GM21786 (cell line): ENCODE measurements at regions not wholly inside any gene's neighbourhood (a gene's known extent, or its start where the extent isn't known, plus 50 kb on each side); places are given as distances from the start of the nearest gene placed in this dataset.
"Not testable (repeated sequence)": the region's sequence is repeated elsewhere in the genome, so short reads cannot be mapped to it uniquely, and the experiment has no call there.

Experiments
- ATAC-seq: cut with Tn5 transposase; IDR thresholded peaks from one replicate; pipeline ENCODE4 v1.9.1; 2021; ENCODE audit not compliant: unreplicated experiment

DNA sequence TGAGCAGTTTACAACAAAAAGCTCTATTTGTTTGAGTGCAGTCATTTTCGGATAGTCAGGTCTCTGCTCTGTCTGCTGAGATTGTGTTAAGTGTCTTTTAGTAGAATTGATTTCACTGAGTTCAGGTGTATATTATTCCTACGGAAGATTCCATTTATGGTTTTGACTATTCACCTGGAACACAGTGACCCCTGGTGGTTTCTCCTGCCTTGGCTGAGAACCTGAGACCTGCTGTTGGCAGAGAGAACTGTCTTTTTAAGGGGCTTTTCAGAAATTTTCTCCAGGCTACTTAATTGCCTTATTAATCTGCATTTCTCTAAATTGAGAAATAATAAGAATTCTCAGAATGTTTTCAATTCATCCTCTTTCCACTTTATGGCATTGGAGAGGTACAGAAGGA, 508.0 kb downstream of the TBC1D32 start:
- no peak for ATAC-seq

DNA sequence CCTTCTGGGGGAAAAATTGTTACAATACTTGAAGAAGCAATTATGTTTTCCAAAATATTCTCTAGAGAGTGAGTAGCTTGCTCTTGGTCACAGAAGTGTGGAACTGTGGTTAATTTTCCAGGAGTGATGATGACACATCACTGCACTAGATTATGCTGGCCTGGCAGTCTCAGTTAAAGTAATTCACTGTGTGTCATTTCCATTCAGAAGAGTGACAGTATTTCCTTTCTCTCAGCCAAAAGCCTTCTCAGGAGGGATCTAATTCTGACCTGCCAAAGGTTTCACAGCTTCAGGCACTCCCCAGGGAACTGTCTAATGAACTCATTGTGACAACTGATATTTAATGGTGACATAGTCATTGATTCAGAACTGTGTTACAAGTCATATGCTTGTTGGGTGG, 517.5 kb downstream of the TBC1D32 start:
- ATAC-seq, result no peak

DNA sequence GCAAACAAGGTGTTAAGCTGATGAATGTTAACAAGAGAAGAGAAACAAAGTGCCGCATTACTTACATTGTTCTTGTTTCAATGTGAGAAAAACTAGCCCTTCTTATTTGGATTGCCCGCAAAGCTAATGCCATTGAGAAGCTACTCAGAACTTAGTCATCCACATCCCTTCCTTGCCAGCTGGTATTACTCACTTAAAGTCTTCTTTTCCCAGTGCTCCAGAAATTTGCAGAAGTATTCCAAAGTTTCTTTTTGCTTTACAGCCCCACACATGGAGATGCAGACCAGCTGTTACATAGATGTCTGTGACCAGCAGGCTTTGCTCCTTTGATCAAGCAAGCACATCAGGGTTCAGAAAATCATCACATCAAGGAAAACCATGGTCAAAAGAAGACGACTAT, 529.0 kb downstream of the TBC1D32 start:
- no peak for ATAC-seq

DNA sequence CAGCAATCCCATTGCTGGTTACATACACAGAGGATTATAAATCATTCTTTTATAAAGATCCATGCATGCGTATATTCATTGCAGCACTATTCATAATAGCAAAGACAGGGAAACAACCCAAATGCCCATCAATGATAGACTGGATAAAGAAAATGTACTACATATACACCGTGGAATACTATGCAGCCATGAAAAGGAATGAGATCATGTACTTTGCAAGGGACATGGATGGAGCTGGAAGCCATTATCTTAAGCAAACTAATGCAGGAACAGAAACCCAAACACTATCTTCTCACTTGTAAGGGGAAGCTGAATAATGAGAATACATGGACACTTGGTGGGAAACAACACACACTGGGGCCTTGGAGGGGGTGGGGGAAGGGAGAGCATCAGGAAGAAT, 529.7 kb downstream of the TBC1D32 start:
- no peak for ATAC-seq

DNA sequence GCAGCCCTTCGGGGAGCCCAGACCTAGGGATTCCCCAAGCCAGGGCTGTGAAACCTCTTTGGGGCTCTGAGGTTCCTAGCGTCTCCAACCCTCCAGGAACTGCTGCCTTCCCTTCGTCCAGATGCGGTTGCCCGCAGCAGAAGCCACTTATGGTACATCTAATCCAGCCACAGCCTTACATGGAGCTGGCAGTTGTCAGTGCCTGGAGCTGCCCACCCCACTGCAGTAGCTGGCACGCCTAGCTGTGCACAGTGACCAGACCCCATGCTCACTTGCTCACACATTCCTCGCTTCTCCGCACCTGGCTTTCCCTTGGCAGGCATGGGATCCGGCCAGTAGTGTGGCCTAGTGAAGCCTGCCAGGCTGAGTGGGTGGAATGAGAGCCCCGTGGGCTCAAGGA, 547.6 kb downstream of the TBC1D32 start:
- ATAC-seq, result no peak

DNA sequence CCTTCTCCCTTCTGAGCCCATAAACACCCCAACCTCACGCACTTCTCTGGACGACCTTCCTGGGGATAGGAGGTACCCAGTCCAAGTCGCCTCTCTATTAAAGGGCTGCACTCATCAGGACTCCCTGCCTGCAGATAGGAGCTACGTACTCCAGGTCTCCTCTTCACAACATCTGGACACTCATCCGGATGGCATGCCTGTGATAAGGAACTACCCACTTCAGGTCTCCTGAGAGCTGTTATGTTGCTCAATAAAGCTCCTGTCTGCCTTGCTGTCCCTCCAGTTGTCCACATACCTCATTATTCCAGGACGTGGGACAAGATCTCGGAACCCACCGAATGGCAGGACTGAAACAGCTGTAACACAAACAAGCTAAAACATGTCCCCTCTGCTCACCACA, 548.0 kb downstream of the TBC1D32 start:
- no peak for ATAC-seq

DNA sequence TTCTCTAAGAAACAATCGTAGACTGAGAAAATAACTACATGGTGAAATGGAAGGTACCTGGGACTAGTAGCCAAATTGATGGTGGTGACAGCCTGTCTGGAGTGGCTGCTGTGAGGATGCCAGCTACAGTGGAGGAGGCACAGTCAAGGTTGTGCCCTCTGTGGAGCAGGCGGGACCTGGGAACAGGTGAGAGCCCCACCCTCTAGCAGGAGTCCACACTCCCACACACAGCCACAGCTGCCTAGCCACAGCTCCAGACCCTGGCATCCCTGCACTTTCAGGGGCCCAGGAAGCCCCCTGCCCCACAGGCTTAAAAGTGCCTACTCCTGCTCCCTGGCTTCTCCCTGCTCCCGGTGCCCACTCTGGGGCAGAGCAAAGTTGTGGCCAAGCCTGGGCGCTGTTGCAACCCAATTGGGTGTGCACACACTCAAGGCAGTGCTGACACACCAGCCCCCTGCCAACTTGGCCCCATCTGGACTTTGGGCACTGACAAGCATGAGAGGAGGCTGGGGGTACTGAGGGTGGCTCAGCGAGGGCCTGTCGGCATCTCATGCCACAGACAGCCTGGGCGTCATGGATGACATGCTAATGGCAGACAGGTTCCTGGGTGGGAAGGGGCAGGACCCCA, 548.7 kb downstream of the TBC1D32 start:
- ATAC-seq, result no peak

DNA sequence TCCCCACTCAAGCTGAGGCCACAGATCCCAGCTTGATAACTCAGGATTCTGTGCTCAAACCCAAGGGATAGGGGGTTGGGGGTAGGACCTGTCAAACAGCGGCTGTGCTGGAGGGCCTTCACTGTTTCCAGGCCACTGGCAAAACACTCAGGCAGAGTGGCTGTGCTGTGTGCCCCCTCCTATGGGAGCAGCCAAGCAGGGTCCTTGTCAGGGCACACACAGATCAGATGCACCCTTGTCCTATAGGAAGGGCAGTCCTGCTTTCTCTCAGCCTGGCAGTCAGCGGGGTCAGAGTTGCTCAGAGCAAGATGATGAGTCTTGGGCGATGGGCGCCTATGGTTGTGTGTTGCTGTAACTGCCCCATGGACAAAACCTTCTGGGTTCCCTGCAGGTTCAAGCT, 554.8 kb downstream of the TBC1D32 start:
- no peak for ATAC-seq

DNA sequence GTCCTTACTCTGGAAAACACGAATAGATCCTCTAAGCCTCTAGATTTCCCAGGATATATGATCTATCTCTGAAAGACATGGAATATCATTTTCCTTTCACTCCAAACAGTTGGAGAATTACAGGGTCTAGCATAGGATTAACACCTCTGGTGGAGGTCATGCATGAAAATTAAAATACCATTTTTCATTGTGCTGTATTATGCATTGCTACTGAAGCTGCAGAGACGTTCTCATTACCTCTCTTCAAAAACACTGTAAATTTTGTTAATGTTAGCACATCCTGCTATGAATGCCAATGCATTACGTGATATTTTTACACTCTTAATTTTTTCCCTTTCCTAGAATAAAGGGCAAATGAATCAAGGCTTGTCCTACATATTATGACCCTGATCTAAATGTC, 558.6 kb downstream of the TBC1D32 start:
- ATAC-seq, result no peak

DNA sequence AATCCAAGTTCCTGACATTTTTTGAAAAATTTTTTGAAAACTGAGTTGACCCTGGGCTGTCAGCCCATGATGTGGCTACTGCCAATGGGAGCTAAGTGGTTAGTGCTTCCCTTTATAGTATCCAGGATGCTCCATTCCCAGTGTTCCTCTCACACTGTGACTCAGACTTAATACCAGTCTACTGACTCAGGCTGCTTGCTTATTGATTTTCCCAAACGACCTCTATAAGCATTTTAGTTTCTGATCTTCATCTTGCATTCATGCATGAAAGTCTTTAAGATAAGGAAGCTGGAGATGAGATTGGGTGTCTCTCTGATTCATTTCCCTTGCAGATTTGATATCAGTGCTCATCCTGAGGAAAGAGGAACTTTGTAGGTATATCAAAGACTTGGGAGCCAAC, 560.0 kb downstream of the TBC1D32 start:
- ATAC-seq, result no peak

DNA sequence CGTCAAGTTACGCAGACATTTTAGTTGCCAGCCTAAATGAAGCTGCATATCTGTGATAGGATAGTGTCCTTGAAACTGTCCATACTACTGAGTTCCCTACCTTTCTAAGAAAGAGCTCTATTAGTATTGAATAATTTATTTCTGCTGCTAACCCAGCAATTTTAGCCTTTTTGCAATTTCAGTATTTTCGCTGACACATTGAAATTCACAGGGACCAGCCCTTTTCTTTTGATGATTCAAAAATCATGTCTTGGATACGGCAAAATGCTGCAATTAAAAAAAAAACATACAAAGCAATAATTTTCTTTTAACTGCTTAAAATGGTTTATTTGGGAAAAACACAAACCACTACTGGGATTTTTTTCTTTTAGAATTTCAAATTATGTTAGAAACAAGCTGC, 563.3 kb downstream of the TBC1D32 start:
- ATAC-seq, result no peak

DNA sequence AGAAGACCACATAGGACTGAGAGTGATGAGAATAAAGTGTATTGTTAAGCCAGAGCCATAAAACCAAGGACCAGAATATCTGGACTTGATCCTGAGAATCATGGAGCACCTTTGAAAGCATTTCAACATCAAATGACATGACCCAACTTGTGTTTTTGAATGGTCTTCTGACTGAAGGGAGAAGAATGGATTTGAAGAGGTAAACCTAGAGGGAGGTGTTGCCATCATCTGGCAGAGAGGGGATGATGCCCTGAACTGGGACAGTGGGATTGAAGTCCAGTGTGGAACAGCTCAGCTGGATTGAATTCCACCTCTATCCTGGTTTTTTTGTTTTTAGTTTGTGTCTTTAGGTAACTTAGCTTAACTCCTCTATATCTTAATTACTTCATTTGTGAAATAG, 570.0 kb downstream of the TBC1D32 start:
- ATAC-seq, result no peak

DNA sequence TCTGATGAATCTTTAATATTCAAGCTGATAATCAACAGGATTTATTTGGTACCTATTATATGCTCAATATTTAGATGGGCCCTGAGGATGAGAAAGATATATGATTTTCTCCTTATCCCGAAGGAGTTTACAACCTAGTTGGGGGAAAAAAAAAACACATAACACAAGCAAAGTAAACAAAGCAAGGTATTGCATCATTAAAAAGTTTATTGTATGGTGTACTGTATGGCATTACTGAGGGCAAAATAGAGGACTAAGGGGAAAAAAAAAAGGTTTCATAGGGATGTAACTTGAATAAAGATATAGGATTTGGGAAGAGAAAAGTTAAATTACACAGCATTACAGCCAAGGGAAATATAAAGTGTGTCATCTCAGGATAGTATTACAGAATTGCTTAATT, 574.7 kb downstream of the TBC1D32 start:
- ATAC-seq, result no peak

DNA sequence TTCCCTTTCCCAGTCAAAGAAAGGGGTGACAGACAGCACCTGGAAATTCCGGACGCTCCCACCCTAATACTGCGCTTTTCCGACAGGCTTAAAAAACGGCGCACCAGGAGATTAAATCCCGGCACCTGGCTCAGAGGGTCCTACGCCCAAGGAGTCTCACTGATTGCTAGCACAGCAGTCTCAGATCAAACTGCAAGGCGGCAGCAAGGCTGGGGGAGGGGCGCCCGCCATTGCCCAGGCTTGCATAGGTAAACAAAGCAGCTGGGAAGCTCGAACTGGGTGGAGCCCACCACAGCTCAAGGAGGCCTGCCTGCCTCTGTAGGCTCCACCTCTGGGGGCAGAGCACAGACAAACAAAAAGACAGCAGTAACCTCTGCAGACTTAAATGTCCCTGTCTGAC, 585.7 kb downstream of the TBC1D32 start:
- ATAC-seq, result not testable (repeated sequence)

DNA sequence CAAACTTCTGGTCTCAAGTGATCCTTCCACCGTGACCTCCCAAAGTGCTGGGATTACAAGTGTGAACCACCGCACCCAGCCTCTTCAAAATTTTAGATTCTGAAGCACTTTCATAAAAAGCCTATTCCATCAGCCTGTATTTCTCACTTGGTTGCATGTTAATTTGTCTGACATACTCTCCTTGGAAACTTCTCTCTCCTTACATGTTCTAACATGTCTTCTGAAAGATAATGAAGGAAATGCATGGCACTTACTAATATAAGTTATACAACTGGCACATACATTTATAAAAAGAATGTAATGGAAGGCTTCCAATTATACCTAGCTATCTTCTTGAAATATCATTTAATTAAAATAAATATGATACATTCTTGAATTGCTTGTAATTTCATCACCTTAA, 597.5 kb downstream of the TBC1D32 start:
- no peak for ATAC-seq

DNA sequence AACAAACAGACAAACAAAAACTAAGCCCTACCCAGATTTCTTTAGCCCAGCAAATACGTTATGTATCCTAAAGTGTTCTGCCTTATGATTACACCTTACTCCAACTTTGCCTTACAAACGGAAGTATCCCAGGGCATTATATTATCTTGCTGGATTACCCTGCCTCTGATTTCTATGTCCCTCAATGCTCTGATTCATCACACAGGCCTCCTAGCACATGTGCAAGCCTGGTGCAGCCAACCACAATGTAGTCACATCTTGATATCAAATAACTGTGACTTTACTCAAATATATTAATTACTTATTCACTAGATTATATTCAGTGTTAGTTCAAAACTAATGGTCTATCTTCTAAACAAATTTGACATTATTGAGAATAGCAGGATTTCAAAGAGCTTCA, 598.6 kb downstream of the TBC1D32 start:
- no peak for ATAC-seq

DNA sequence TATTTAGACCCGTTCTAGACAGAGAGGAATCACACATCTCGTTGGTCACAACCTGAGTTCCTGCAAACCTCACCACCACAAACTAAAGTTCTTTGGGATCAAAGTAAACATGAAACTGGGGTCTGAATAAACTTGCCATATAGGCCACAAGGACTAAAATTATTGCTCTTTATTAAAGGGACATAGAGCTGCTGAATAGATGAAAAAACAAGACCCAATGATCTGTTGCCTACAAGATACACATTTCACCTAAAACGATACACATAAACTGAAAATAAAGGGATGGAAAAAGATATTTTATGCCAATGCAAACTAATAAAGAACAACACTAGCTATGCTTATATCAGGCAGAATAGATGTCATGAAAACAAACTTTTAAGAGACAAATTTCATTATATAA, 623.0 kb downstream of the TBC1D32 start:
- no peak for ATAC-seq

DNA sequence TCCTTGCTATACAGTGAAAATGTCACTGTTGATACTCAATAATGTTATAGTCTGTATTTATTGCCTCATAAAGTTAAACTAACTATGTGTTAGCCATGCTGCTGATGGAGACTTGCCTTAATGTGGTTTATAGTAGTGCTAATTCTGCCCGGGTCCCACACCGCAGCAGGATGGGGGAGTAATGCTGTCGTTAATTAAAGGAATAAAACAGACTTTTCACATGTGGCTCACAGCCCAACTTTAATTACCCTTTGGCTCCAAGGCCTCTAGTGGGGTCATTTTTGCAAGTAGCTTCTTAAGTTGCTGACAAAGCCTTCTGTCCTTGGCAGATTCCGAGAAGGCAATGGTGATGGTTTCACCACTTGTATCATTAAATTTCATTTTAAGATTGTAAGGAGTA, 634.3 kb downstream of the TBC1D32 start:
- no peak for ATAC-seq

DNA sequence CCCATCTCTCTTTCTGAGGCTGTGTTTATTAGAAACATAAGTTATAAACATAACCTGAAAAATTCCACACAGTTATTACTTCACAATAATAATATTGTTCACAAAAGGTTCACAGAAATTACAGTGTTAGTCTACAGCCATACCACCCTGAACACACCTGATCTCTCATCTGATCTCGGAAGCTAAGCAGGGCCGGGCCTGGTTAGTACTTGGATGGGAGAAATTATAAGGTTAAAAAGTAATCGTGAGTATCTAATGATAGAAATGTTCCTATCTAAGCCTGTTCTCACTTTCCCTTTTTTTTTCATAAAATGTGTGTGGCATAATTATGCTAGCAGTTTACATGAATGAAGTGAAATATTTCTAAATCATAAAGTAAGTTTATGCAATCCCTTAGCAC, 647.8 kb downstream of the TBC1D32 start:
- ATAC-seq, result no peak

DNA sequence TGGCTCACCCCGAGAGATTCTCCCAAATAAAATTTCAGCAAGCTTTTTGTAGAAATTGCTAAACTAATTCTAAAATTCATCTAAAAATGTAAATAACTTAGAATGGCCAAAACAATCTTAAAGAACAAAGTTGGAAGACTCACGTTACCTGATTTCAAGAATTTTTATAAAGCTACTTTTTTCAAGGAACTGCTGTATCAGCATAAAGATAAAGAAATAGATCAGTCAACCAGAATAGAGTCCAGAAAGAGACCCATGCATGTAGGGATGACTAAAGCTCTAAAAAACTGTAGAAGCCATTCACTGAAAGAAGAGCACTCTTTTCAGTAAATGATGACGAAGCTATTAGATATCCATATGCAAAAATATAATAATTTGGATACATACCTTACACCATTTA, 652.1 kb downstream of the TBC1D32 start:
- ATAC-seq, result no peak

DNA sequence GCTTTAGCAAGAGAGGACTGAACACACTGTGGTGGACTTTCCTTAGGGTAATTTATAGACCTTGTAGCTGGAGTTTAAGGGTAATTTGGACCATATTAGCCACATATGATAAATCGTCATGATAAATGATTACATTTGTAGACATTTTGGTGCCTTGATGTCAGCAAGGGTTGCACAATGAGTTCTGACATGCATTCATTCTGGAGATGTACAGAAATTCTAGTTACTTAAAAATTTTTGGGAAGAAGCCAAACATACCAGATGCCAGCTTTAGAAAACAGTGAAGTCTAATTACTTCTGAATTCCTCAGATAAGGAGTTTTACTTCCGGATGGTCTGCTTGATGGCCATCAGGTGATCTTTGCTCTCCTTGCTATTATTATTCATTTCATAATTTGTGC, 653.1 kb downstream of the TBC1D32 start:
- ATAC-seq, result no peak

DNA sequence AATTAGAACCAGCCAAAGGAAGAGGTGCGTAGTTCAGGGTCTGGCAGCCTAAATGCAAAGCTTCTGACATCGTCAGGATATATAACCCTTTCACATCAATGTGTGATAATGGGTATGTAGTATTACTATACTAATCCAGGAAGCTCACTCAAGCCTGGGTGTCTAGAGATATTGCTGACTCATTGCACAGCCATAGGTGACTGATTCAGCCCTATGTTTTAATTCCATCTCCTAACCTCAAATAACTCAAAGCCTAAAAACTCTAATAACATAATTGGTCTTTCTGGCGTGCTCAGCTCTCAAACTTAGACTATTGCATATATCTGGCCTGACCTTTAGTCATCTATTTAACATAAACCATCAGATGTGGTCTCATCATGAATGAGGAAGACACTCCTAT, 658.4 kb downstream of the TBC1D32 start:
- no peak for ATAC-seq

DNA sequence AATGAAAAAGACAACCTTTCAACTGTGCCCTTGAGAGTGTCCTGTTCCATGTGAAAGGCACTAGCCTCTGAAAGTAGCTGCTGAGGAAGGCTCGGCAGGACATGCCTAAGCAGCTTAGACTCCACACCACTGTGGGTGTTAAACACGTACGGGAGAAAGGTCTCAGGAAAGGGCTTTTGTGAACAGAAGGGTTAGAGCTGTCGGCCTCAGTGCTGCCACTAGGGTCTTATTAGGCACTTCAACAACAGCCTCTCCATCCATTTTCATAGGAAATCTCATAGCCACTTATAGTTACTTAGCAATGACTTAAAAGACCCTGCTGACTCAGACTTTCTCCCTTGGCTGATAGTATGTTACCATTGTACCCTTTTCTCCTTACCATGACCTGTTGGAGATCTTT, 662.8 kb downstream of the TBC1D32 start:
- ATAC-seq, result no peak

DNA sequence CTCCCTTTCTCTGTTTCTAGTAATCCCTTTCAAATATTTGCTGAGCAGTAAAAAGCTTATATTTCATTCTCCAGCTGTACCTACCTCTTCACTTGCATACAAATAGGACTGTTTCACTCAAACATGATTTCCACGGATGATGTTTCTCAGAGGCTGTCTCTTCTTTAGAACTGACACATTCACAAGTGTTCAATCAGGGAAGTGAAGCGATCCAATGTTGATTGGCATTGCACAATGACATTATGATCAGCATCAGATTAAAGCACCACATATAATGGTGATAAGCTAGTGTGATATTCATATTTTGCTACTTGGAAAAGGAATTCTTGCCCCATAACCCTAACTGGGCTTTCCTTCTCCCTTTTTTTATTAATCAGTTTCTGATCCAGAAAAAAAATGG, 681.8 kb downstream of the TBC1D32 start:
- no peak for ATAC-seq
